ENCODE measurements at regions not wholly inside any gene's neighbourhood (a gene's known extent, or its start where the extent isn't known, plus 50 kb on each side); places are given as distances from the start of the nearest gene placed in this dataset.

- H3K27ac Mint-ChIP-seq (ENCODE audit: unreplicated experiment), result no peak overlapping the region
- Histone ChIP-seq H2AFZ (ENCODE audit: low read depth, low read length) (no peak overlapping the region), H3K27ac (ENCODE audit: low read depth, low read length) (no peak overlapping the region), H3K9me3 (ENCODE audit: insufficient read depth, low read depth, low read length) (no peaks in the 10 kb centered on the region), H3K4me3 (ENCODE audit: insufficient read depth, low read depth, low read length) (no peak overlapping the region), H3K36me3 (ENCODE audit: insufficient read depth, low read length) (no peaks in the 10 kb centered on the region), H3K4me2 (ENCODE audit: low read length) (no peak overlapping the region), H3K9ac (ENCODE audit: low read length) (no peak overlapping the region), H3K27me3 (ENCODE audit: insufficient read depth, low read length) (no peaks in the 10 kb centered on the region), H4K20me1 (ENCODE audit: insufficient read depth, low read length) (no peaks in the 10 kb centered on the region), H3K4me1 (ENCODE audit: insufficient read depth, low read length) (peaks cover 11% of the 10 kb centered on the region), H3K79me2 (ENCODE audit: insufficient read depth, low read length) (no peaks in the 10 kb centered on the region)
- no peak overlapping the region for H3K4me3 Mint-ChIP-seq (ENCODE audit: unreplicated experiment)
- FAIRE-seq, result no peak
- no peak for DNase-seq (ENCODE audit: low read depth)
- no peak for TF ChIP-seq EZH2 (IDR thresholded peaks at IDR 0.05; ENCODE audit: insufficient read depth, low read length)
- no peak for TF ChIP-seq CTCF (IDR thresholded peaks at IDR 0.05; ENCODE audit: insufficient read depth, low read depth, low read length)
- H3K9me3 Mint-ChIP-seq (ENCODE audit: unreplicated experiment), result no peaks in the 10 kb centered on the region
- peaks cover 12% of the 10 kb centered on the region for H3K4me1 Mint-ChIP-seq (ENCODE audit: low read depth, unreplicated experiment)
- no peaks in the 10 kb centered on the region for H3K36me3 Mint-ChIP-seq (ENCODE audit: low read depth, unreplicated experiment)
- no peaks in the 10 kb centered on the region for H3K27me3 Mint-ChIP-seq (ENCODE audit: low read depth, unreplicated experiment)
Measured at GRCh38 chr11:11029027-11029426, 171.2 kb upstream of the ZBED5 start.

DNA sequence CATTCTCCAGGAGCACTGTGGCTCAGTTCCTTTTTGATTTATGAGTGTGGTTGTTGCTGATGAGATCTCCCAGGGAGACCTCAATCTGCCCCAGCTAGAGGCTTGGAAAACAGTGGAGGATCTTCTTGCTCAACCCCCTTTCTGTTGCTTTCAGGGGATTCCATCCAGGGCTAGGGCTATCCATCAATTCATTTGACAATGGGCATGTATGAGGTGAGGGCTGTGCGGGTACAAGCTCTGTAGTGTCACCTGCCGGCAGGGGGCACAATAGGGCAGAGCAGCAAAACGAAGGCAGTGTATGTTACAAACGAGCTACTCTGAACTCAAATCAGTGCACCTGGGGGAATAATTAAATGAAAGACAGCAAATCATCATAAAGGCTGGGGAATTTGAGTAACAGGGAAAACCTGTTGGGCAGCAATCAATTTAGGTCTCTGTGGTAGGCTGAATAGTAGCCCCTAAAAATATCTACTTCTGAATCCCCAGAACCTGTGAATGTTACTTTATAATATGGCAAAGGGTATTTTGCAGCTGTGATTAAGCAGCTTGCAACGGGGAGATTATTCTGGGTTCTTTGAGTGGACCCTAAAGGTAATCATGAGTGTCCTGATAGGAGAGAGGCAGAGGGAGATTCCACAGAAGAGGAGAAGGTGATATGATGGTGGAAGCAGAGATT is 170.3 kb upstream of the ZBED5 start:
- no peaks in the 10 kb centered on the region for H3K27me3 Mint-ChIP-seq (ENCODE audit: low read depth, unreplicated experiment)
- TF ChIP-seq CTCF (IDR thresholded peaks at IDR 0.05; ENCODE audit: insufficient read depth, low read depth, low read length) (peak; percentile 76), EZH2 (IDR thresholded peaks at IDR 0.05; ENCODE audit: insufficient read depth, low read length) (no peak)
- H3K4me3 Mint-ChIP-seq (ENCODE audit: unreplicated experiment), result no peak overlapping the region
- Histone ChIP-seq H4K20me1 (ENCODE audit: insufficient read depth, low read length) (no peaks in the 10 kb centered on the region), H3K27me3 (ENCODE audit: insufficient read depth, low read length) (no peaks in the 10 kb centered on the region), H3K4me1 (ENCODE audit: insufficient read depth, low read length) (peaks cover 11% of the 10 kb centered on the region), H3K4me2 (ENCODE audit: low read length) (no peak overlapping the region), H3K27ac (ENCODE audit: low read depth, low read length) (no peak overlapping the region), H3K79me2 (ENCODE audit: insufficient read depth, low read length) (no peaks in the 10 kb centered on the region), H3K9me3 (ENCODE audit: insufficient read depth, low read depth, low read length) (no peaks in the 10 kb centered on the region), H3K36me3 (ENCODE audit: insufficient read depth, low read length) (no peaks in the 10 kb centered on the region), H2AFZ (ENCODE audit: low read depth, low read length) (no peak overlapping the region), H3K4me3 (ENCODE audit: insufficient read depth, low read depth, low read length) (no peak overlapping the region), H3K9ac (ENCODE audit: low read length) (no peak overlapping the region)
- H3K9me3 Mint-ChIP-seq (ENCODE audit: unreplicated experiment), result no peaks in the 10 kb centered on the region
- peaks cover 12% of the 10 kb centered on the region for H3K4me1 Mint-ChIP-seq (ENCODE audit: low read depth, unreplicated experiment)
- no peak overlapping the region for H3K27ac Mint-ChIP-seq (ENCODE audit: unreplicated experiment)
- DNase-seq (ENCODE audit: low read depth) (peak; percentile 50), FAIRE-seq (no peak)
- no peaks in the 10 kb centered on the region for H3K36me3 Mint-ChIP-seq (ENCODE audit: low read depth, unreplicated experiment)

- Mint-ChIP-seq H3K27me3 (ENCODE audit: low read depth, unreplicated experiment) (peaks cover 2% of the 10 kb centered on the region), H3K4me1 (ENCODE audit: low read depth, unreplicated experiment) (peaks cover 12% of the 10 kb centered on the region), H3K9me3 (ENCODE audit: unreplicated experiment) (no peaks in the 10 kb centered on the region), H3K27ac (ENCODE audit: unreplicated experiment) (no peak overlapping the region), H3K36me3 (ENCODE audit: low read depth, unreplicated experiment) (no peaks in the 10 kb centered on the region), H3K4me3 (ENCODE audit: unreplicated experiment) (no peak overlapping the region)
- Histone ChIP-seq H3K9ac (ENCODE audit: low read length) (no peak overlapping the region), H3K9me3 (ENCODE audit: insufficient read depth, low read depth, low read length) (no peaks in the 10 kb centered on the region), H3K4me3 (ENCODE audit: insufficient read depth, low read depth, low read length) (no peak overlapping the region), H3K27ac (ENCODE audit: low read depth, low read length) (no peak overlapping the region), H3K4me1 (ENCODE audit: insufficient read depth, low read length) (peaks cover 11% of the 10 kb centered on the region), H4K20me1 (ENCODE audit: insufficient read depth, low read length) (no peaks in the 10 kb centered on the region), H3K79me2 (ENCODE audit: insufficient read depth, low read length) (no peaks in the 10 kb centered on the region), H3K27me3 (ENCODE audit: insufficient read depth, low read length) (no peaks in the 10 kb centered on the region), H3K4me2 (ENCODE audit: low read length) (no peak overlapping the region), H2AFZ (ENCODE audit: low read depth, low read length) (no peak overlapping the region), H3K36me3 (ENCODE audit: insufficient read depth, low read length) (no peaks in the 10 kb centered on the region)
- DNase-seq (ENCODE audit: low read depth), result peak; percentile 76
- TF ChIP-seq EZH2 (IDR thresholded peaks at IDR 0.05; ENCODE audit: insufficient read depth, low read length), result no peak
- TF ChIP-seq CTCF (IDR thresholded peaks at IDR 0.05; ENCODE audit: insufficient read depth, low read depth, low read length), result no peak
- FAIRE-seq, result peak; percentile 92
Measured at GRCh38 chr11:11027288-11027687, 169.4 kb upstream of the ZBED5 start.
